HG03045 (cell line): ENCODE measurements at regions not wholly inside any gene's neighbourhood (a gene's known extent, or its start where the extent isn't known, plus 50 kb on each side); places are given as distances from the start of the nearest gene placed in this dataset.

ENCODE experiments used
- ATAC-seq: cut with Tn5 transposase; IDR thresholded peaks from one replicate; pipeline ENCODE4 v1.9.1; 2021; ENCODE audit warnings: mild to moderate bottlenecking, moderate library complexity; ENCODE audit not compliant: unreplicated experiment

DNA sequence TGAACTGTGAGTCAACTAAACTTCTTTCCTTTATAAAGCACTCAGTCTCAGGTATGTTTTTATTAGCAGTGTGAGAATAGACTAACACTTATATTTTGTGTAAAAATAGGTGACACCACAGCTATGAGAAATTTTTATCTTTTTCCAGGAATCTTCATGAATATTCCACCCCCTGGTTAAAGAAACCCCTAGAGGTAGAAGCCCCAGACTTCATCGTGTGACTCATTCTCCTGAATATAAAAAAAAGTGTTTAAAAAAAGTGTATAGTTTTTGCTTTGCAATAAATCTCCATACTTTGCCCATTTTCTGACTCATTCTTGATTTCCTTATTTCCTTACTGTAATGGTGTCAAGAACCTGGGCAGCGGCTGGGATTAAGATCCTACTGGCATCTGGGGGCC is 667.6 kb upstream of the CELF2 start:
- no peak for ATAC-seq

DNA sequence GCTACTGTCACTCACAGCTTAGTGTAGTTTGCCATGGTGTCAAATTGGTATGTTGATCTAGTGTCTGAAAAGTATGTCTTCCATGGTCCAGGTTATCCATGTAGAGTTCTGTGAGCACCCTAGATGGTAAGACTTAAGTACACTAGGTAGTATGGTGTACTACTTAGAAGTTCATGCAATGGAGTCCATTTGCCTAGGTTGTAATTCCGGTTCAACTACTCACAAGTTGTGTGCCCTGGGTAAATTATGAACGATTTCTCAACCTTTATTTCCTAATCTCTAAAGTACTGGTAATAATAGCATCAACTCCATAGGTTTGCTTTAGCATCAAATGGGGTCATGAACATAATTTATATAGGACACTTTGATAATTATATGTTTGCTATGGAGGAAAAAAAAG is 666.2 kb upstream of the CELF2 start:
- no peak for ATAC-seq

DNA sequence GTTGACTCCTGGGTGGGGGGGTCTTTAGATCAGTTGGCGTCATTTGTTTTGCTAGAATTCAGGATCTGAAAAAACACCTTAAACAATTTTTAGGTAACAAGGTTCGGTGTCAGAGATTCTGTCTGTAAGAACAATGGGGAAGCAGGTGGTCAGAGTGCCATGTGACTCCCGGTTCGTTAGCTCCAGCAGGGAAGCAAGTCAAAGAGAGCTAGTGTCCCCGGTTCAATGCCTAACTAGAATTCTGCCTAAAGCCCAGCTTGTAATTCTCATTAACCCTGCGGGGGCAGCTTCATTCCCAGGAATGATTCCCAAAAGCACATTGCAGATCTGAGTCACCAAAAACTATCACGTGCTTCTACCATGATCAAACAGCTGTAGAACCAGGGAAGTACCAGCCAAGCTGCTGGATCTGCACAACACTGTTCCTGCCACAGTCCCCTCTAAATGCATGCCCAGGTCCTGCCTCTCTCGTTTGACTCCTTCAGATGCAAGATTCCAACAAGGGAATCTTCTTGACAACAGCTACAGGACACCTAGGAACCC is 664.3 kb upstream of the CELF2 start:
- no peak for ATAC-seq

DNA sequence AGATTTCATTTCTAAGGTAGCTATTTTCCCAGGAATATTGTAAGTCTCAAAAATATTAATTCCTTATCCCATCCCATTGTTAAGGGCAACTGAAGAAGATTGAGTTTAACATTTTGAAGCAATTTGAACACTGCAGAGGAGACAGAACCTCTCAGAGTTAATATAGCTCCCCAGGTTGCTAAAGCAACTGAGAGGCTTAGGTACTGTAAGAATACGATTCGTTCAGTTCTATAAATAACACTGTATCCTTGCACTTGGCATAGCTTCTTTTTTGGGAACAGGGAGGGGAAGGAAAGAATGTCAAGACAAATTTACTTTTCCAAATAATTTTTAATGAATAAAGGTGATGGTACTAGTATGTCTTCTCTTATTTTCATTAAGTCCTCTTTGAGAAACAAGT is 658.4 kb upstream of the CELF2 start:
- no peak for ATAC-seq

DNA sequence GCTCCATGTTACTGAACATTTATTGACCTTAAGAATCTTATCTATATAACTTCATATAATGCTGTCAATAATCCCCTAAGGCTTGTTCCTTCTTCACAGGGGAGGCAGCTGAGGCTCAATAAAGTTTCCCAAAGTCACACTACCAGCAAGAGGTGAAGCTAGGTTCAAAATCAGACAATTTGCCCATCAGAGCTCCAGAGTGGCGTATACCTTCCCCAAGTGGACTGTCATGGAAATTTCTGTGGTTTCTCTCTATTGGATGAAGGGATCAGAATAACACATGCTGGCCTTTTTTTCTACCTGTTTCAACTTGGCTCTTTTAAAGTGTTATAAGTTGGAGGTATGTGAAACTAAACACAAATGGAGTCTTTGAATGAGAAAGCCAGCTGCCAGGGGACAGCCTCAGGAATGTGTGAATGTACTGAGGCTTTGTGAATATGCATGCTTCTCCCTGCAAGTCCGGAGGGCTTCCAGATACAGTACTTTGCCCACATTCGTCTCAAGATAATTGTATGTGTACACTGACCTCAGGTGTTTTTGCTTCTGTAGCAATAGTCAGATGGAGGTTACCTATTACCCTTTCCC is 656.3 kb upstream of the CELF2 start:
- ATAC-seq, result no peak

DNA sequence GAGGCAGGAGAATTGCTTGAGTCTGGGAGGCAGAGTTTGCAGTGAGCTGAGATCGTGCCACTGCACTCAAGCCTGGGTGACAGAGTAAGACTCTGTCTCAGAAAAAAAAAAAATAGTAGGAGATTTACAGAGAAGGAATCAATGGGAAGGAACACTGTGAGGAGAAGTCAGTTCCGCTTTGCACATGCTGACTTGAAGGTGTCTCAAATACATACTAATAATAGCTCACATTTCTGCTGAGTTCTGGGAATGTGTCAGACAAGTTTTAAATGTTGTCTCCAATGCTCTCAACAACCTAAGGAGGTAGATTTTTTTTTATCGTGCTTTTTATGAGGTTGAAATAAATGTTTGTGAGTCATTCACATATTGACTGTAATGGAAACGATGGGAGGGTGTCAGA is 654.9 kb upstream of the CELF2 start:
- ATAC-seq, result no peak

DNA sequence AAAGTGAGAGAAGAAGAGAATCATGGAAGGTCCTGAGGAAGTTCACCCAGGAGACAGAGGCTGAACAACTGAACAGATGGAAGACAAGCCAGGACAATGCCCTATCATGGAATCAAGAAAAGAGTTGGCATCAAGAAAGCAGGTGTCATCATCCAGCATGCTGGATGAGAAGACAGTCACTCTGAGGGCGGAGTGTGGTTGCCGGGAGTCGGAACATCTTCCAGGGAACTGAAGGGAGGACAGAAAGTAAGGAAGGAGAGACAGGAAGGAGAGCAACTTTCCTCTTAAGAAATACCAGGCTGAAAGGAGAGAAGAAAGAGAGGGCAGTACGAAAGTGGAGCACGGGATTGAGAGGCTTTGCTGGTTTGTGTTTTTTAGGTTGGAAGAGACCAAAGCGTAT is 654.5 kb upstream of the CELF2 start:
- no peak for ATAC-seq

DNA sequence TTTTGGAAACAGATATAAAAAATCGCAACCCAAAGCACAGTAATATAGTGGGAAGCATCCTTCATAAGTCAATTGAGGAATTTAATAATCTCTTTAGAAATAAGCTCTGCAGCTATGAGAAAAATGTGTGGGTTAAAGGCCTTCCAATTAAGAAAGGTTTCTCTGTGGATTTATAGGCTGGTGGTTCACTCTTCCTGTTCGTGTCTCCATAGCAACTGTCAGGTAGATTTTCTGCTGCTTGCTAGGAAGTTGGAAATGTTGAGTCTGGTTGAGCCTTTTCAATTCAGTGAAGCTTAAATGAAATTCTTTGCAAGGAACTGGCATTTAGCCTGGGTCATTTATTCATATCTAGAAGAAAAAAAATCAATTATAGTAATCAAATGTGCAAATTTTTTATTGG is 652.8 kb upstream of the CELF2 start:
- no peak for ATAC-seq

DNA sequence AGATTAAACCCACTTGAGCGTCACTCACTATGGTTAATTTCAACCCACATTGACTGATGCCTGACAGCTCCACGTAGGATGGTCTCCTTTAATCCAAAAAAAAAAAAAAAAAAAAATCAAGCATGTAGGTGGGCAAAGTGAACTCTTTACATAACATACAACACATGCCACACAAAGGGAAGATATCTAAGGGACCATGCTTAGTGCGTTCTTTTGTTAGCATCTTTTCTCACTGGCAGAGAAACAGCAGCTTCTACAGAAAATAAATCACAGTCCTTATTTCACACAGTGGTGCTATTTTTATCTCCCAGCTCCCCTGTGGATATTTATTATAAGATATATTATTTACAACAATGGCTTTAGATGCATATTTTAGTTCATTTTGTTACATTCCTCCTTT is 652.0 kb upstream of the CELF2 start:
- ATAC-seq, result no peak

DNA sequence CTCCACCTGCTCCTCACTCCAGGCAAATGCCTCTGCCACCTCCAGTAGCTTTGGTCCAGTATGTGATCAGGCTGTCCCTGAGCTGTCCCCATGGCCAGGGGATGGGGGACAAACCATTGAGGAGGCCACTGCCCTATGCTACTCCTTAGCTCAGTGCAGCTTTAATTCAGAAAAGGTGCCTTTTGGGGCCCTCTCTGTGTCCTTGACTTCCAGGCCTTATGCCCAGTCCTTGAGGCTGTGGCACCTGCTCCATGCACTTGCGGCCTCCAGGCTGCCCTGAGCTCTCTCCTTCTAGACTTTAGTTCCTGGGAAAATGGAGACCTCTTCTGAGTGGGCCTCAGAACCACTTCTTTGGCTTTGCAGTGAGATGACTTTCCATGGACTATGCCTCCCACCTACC is 650.8 kb upstream of the CELF2 start:
- ATAC-seq, result no peak

DNA sequence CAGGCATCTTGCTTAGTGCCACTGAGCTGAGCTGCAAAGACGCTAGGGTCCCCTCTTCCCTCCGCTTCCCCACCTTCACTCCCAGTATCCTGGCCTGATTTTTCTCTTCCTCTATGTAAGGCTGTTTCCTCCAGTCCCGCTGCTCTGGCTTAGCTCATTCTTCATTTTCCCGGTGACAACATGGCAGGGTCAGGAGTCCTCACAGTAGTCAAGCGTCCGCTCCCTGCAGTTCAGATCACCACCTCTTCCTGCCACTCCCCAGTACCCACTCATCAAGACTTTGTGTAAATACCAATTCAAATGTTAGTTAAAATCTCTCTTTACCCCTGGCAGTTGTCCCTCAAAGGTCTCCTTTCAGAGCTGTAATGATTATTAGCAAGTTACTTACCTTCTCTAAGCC is 650.4 kb upstream of the CELF2 start:
- no peak for ATAC-seq

DNA sequence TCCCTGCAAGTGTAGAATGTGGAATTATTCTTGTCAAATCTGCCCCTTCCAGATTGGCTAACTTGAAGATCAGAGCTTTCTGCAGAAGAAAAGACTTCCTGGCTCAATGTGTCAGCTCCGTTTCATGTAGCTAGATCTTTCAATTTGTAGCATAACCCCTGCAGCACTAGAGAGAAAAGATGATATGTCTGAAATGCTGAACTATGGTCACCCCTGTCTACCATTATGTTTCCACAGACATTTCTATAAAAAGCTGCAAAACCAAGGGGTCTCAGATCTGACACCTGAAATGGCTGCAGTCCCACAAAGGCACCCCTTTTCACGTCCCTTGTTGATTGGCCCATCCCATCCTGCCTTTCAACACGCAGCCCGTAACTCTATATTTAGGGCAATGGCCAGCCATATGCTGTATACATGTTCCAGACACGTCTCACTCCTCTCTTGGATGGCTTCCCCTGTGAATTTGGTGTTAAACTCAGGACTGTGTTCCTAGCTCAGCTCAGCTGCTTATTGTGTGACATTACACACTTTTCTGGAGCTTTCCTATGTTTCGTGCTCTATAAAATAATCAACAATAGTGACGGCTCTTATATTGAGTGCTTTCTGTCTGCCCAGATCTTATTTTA is 648.6 kb upstream of the CELF2 start:
- ATAC-seq, result no peak

DNA sequence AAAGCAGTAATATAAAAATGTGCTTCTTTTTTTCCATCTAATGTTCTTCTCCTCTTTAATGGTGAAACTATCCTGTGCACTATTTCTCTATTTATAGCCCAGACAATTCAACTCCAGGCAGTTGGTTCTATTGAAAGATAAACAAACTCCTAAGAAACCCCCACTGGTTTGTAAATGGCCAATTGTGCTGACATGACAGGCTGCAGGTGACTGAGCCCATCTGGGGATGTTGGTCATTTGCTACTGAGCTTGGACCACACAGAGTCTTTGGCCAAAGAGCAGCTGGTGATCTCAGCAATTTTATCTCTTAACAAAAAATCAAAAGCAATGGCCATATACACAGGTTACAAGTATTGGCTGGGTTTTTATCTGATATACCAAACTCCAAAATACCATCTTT is 631.8 kb upstream of the CELF2 start:
- ATAC-seq, result no peak

DNA sequence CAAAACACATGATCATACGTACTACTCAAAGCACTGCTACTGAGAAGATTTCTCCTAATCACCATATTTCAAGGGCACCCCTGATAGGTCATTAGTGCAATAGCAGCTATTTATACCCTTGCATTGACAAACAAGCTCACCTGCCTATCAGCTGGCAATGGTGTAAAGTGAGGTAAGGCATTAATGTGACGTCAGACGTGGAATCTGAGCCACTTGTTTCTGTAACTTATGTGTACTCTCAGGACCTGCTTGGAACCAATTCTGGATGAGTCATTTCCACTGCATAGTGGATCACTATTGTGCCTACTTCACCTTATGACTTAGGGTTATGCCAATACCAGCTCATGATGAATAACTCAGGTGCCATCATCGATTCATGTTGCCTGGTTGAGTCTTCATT is 628.5 kb upstream of the CELF2 start:
- ATAC-seq, result no peak

DNA sequence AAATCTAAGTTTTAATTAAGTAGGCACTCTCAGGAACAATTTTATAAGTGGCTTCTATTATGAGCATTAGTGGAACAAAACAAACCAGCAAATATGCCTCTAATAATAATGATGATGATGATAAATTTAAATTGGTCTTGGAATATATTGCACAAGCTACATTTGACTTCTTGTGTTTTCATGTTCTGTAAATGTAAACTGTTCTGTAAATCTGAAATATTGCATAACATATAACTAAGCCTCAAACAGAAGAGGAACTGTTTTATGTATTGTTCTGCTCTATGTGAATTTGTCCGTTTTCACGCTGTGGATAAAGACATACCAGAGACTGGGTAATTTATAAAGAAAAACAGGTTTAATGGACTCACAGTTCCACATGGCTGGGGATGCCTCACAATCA is 625.2 kb upstream of the CELF2 start:
- ATAC-seq, result no peak

DNA sequence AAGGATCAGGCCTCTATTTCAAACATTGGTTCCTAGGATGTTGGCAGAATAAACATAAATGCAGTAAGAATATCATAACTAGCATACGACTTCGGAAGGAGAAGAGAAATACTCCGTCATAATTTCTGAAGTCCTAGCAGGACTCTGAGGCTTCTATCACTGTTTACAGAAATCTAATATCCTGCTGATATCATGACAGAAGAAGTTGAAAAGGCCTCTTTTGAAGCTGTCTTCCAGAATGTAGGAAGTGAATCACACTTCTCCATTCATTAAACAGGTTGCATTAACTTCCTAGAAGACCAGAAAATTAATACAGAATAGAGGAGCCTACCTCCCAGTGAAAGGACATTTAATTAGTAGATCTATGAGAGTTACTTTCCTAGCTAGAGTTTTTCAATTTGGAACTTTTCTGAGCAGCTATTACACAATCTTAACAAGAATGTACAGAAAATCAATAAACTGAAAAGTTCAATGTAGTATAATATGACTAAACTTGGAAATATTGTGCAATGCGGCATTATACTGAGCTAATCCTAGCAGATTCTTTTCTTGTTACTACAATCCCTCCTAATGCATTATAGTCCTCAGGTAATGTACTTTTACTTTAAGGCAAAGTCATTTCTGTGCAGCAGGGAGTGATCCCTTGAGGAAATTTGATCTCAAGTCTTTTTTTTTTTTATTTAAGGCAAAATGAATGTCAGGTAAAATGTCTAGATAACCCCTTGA is 622.6 kb upstream of the CELF2 start:
- no peak for ATAC-seq

DNA sequence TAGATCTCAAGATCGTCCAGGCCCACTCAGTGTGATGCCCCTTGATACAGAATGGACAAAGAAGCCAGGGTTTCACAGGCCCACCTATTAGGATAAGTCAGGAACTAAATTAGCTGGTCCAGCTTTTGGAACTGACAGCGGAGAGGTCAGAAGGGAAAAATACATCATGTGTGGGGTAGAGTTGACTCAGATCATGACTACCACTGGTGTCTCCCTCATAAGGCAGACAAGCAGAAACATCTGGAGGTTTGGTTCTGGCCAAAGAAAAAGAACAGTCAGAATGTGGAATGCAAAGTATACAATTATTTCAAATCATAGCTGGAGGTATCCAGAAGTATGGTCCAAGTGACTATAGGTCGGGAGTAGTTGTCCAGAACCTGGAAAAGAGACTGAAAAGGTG is 621.1 kb upstream of the CELF2 start:
- ATAC-seq, result no peak

DNA sequence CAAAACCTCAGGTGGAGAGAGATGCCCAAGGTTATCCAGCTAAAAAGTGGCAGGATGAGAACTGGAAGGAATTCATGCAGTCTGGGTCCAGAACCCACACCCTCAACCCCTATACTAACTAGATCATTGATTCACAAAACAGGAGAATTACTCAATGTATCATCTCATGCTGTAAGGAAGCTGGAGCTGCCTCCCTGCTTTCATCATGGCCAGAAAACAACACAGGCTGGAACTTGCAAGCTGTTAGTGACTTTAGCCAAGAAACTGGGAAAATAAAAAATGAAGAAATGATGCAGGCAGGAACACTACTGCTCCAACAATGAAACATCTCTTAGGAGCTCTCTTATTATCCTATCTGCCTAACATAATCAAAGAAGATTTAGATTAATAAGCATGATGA is 619.8 kb upstream of the CELF2 start:
- ATAC-seq, result no peak

DNA sequence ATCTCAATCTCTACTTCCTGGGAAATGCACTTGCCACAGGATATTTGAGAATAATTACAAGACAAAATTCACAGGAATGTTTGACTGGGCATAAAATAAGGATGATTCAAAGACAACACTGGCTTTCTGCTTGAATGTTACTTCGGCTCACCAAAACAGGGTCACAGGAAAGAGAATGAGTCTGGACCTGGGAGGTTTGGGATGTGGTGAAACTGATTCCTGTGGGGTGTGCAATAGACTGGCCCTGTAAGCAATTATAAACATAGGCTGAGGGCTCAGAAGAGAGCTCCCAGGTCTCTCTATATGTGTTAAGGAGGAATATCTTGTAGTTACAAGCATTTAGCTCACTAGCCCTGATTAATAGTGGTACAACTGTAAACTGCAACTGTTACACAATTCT is 613.9 kb upstream of the CELF2 start:
- no peak for ATAC-seq

DNA sequence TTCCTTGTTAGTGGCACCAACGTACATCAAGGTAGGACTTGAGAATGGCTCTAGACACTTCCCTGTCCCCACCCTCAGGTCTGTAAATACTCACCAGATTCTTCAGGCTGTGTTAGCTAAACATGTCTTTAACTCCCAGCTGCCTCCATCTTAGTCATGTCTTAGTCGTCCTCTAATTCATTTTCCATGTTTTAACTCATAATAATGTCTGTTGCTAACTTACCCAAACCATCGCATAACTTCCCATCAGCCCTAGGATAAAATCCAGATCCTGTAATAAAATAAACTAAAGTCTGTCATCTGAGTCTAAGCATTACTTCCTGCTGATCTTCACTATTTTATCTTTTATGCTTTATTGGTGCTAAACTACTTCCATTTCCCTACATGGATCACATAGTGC is 600.0 kb upstream of the CELF2 start:
- ATAC-seq, result no peak

DNA sequence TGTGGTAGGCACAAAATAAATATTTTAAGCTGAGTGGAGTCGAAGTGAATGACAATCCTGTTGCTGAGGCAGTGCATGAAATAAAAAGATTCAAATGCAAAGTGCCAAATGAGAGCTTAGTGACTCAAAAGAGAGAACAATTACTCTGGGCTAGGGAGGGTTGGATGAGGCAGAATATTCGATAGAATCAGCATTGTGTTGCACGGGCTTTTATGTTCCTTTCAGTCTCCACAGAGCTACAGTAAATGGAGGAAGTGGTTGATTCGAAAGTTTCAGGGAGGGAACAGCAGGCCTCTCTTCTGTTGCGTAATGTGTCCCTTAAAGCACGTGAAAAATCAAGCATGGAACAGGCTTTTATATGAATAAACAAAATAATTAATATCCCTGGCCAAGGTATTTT is 599.3 kb upstream of the CELF2 start:
- ATAC-seq, result peak; percentile 91

DNA sequence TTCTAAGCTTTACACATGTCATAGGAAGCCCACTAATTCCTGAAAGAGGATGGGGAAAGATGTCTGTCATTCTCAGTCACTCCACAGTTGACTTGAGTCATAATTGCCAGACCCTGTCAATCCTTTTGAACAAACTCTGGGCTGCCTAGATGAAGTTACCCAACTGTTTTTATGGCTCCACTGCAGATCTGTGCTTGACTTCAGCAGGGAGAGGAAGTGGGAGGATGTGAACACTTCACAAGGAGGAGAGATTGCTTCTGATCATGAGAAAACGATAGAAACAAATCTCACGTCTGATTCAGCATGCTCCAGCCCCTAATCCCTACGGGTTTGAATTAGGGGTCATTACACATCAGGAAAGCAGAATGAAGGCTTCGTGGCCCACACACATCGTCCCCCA is 596.6 kb upstream of the CELF2 start:
- ATAC-seq, result no peak
